ENCODE measurements at regions not wholly inside any gene's neighbourhood (a gene's known extent, or its start where the extent isn't known, plus 50 kb on each side); places are given as distances from the start of the nearest gene placed in this dataset.

DNA sequence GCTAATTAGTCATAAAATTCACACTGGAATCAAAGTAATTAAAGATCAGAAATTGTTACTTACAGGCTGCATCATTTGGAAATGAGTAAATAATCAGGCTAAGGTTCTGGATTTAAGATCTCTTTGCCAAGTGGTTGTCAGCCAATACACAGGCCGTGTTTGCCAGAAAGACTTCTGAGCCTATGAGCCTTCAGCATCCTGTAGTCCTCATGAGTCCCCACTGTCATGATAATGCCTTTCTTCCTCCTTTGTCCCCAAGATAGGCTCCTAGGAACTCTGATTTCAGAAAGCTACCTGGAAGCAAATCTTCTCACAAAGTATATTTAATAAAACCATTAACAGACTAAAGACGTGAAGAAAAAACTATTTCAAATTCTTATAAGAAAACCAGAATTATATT, 810.5 kb downstream of the DNAH5 start (continued):
- TF ChIP-seq, protein P1, sequence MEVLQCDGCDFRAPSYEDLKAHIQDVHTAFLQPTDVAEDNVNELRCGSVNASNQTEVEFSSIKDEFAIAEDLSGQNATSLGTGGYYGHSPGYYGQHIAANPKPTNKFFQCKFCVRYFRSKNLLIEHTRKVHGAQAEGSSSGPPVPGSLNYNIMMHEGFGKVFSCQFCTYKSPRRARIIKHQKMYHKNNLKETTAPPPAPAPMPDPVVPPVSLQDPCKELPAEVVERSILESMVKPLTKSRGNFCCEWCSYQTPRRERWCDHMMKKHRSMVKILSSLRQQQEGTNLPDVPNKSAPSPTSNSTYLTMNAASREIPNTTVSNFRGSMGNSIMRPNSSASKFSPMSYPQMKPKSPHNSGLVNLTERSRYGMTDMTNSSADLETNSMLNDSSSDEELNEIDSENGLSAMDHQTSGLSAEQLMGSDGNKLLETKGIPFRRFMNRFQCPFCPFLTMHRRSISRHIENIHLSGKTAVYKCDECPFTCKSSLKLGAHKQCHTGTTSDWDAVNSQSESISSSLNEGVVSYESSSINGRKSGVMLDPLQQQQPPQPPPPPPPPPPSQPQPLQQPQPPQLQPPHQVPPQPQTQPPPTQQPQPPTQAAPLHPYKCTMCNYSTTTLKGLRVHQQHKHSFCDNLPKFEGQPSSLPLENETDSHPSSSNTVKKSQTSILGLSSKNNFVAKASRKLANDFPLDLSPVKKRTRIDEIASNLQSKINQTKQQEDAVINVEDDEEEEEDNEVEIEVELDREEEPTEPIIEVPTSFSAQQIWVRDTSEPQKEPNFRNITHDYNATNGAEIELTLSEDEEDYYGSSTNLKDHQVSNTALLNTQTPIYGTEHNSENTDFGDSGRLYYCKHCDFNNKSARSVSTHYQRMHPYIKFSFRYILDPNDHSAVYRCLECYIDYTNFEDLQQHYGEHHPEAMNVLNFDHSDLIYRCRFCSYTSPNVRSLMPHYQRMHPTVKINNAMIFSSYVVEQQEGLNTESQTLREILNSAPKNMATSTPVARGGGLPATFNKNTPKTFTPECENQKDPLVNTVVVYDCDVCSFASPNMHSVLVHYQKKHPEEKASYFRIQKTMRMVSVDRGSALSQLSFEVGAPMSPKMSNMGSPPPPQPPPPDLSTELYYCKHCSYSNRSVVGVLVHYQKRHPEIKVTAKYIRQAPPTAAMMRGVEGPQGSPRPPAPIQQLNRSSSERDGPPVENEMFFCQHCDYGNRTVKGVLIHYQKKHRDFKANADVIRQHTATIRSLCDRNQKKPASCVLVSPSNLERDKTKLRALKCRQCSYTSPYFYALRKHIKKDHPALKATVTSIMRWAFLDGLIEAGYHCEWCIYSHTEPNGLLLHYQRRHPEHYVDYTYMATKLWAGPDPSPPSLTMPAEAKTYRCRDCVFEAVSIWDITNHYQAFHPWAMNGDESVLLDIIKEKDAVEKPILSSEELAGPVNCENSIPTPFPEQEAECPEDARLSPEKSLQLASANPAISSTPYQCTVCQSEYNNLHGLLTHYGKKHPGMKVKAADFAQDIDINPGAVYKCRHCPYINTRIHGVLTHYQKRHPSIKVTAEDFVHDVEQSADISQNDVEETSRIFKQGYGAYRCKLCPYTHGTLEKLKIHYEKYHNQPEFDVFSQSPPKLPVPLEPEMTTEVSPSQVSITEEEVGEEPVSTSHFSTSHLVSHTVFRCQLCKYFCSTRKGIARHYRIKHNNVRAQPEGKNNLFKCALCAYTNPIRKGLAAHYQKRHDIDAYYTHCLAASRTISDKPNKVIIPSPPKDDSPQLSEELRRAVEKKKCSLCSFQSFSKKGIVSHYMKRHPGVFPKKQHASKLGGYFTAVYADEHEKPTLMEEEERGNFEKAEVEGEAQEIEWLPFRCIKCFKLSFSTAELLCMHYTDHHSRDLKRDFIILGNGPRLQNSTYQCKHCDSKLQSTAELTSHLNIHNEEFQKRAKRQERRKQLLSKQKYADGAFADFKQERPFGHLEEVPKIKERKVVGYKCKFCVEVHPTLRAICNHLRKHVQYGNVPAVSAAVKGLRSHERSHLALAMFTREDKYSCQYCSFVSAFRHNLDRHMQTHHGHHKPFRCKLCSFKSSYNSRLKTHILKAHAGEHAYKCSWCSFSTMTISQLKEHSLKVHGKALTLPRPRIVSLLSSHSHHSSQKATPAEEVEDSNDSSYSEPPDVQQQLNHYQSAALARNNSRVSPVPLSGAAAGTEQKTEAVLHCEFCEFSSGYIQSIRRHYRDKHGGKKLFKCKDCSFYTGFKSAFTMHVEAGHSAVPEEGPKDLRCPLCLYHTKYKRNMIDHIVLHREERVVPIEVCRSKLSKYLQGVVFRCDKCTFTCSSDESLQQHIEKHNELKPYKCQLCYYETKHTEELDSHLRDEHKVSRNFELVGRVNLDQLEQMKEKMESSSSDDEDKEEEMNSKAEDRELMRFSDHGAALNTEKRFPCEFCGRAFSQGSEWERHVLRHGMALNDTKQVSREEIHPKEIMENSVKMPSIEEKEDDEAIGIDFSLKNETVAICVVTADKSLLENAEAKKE (CRISPR knock-in tag; IDR thresholded peaks at IDR 0.05) = no peak
- TF ChIP-seq, protein P2, sequence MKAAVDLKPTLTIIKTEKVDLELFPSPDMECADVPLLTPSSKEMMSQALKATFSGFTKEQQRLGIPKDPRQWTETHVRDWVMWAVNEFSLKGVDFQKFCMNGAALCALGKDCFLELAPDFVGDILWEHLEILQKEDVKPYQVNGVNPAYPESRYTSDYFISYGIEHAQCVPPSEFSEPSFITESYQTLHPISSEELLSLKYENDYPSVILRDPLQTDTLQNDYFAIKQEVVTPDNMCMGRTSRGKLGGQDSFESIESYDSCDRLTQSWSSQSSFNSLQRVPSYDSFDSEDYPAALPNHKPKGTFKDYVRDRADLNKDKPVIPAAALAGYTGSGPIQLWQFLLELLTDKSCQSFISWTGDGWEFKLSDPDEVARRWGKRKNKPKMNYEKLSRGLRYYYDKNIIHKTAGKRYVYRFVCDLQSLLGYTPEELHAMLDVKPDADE (IDR thresholded peaks at IDR 0.05) = no peak
- no peak for TF ChIP-seq ZNF114 (CRISPR knock-in tag; IDR thresholded peaks at IDR 0.05)
- TF ChIP-seq EZH2phosphoT487 (IDR thresholded peaks at IDR 0.05; ENCODE audit: unreplicated experiment) = no peak
- TF ChIP-seq EZH2 (IDR thresholded peaks at IDR 0.05; ENCODE audit: low read depth, unreplicated experiment) = no peak
- no peak for TF ChIP-seq CREB1 (CRISPR knock-in tag; IDR thresholded peaks at IDR 0.05; ENCODE audit: low read depth)
- TF ChIP-seq ZNF331 (CRISPR knock-in tag; IDR thresholded peaks at IDR 0.05; ENCODE audit: low read depth) = no peak
- TF ChIP-seq NANOG (IDR thresholded peaks at IDR 0.05; ENCODE audit: borderline replicate concordance) = no peak

DNA sequence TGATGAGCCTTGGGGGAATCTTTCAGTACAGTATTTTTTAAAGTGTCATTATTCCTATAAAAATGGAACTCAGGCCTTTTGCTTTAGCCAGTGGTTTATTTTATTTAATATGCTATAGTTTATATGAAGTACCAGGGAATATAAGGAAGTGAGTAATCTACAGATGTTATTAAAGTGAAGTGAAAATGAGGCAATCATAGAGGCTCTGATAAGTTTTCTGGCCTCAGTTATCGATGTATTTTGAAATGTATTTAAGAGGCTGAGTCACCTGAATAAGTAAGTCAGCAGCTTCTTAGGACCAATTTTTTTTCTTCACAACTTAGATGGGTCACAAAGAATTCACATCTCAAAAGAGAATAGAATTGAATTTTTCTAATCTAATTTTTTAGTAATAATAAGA, 829.0 kb downstream of the DNAH5 start:
- Histone ChIP-seq H3K36me3 (ENCODE audit: insufficient read depth) (no peaks in the 10 kb centered on the region), H3F3A (replicated peaks; ENCODE audit: low read depth) (no peaks in the 10 kb centered on the region), H3K27ac (ENCODE audit: low read depth) (no peak overlapping the region), H4K20me1 (replicated peaks; ENCODE audit: insufficient read depth) (no peaks in the 10 kb centered on the region), H3K4me1 (ENCODE audit: insufficient read depth) (no peaks in the 10 kb centered on the region), H2AFZ (no peak overlapping the region), H3K4me2 (no peak overlapping the region), H3K79me2 (replicated peaks; ENCODE audit: insufficient read depth) (no peaks in the 10 kb centered on the region), H3K4me3 (no peak overlapping the region), H3K9me2 (ENCODE audit: insufficient read depth) (no peaks in the 10 kb centered on the region), H3K27me3 (ENCODE audit: insufficient read depth) (no peaks in the 10 kb centered on the region)
- H3K9me3 Mint-ChIP-seq = no peaks in the 10 kb centered on the region
- no peaks in the 10 kb centered on the region for H3K27me3 Mint-ChIP-seq (ENCODE audit: insufficient read depth, low read depth, poor library complexity)
- DNase-seq (ENCODE audit: low spot score) (no peak), ATAC-seq (no peak)
- H3K27ac Mint-ChIP-seq = no peak overlapping the region
- no peaks in the 10 kb centered on the region for H3K36me3 Mint-ChIP-seq (ENCODE audit: low read depth)
- H3K4me3 Mint-ChIP-seq = no peak overlapping the region
- H3K4me1 Mint-ChIP-seq = no peaks in the 10 kb centered on the region
- no peak for TF ChIP-seq STAT1 (IDR thresholded peaks at IDR 0.05; ENCODE audit: unreplicated experiment)
- TF ChIP-seq, protein P3, sequence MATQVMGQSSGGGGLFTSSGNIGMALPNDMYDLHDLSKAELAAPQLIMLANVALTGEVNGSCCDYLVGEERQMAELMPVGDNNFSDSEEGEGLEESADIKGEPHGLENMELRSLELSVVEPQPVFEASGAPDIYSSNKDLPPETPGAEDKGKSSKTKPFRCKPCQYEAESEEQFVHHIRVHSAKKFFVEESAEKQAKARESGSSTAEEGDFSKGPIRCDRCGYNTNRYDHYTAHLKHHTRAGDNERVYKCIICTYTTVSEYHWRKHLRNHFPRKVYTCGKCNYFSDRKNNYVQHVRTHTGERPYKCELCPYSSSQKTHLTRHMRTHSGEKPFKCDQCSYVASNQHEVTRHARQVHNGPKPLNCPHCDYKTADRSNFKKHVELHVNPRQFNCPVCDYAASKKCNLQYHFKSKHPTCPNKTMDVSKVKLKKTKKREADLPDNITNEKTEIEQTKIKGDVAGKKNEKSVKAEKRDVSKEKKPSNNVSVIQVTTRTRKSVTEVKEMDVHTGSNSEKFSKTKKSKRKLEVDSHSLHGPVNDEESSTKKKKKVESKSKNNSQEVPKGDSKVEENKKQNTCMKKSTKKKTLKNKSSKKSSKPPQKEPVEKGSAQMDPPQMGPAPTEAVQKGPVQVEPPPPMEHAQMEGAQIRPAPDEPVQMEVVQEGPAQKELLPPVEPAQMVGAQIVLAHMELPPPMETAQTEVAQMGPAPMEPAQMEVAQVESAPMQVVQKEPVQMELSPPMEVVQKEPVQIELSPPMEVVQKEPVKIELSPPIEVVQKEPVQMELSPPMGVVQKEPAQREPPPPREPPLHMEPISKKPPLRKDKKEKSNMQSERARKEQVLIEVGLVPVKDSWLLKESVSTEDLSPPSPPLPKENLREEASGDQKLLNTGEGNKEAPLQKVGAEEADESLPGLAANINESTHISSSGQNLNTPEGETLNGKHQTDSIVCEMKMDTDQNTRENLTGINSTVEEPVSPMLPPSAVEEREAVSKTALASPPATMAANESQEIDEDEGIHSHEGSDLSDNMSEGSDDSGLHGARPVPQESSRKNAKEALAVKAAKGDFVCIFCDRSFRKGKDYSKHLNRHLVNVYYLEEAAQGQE (IDR thresholded peaks at IDR 0.05; ENCODE audit: unreplicated experiment) = no peak

Data from GM23338 (cell line).